GM12891 (cell line): ENCODE measurements at regions not wholly inside any gene's neighbourhood (a gene's known extent, or its start where the extent isn't known, plus 50 kb on each side); places are given as distances from the start of the nearest gene placed in this dataset.

Experiments used
- DNase-seq: peaks from one replicate; pipeline ENCODE4 v3.0.0; 2011; ENCODE audit warnings: low spot score; ENCODE audit not compliant: insufficient read length
- FAIRE-seq: peaks from 2 replicates; lab custom pipeline; 2011; peaks lifted over from hg19 to GRCh38; lab: Jason Lieb, UNC
- PAX5 ChIP-seq: IDR thresholded peaks from 2 replicates; pipeline ENCODE4 v1.6.1; 2011; ENCODE audit warnings: low read length, moderate library complexity, mild to moderate bottlenecking; ENCODE audit not compliant: insufficient read depth, severe bottlenecking
- POLR2A ChIP-seq: IDR thresholded peaks from 2 replicates; pipeline ENCODE4 v1.6.1; 2011; ENCODE audit warnings: low read depth, low read length, control low read depth
- POLR2AphosphoS5 ChIP-seq: IDR thresholded peaks from 2 replicates; pipeline ENCODE4 v1.6.1; 2011; ENCODE audit warnings: low read depth, low read length, control low read depth
- POU2F2 ChIP-seq: IDR thresholded peaks from 2 replicates; pipeline ENCODE4 v1.6.1; 2011; ENCODE audit warnings: low read depth, mild to moderate bottlenecking, control low read depth, low read length, moderate library complexity
- SPI1 ChIP-seq: IDR thresholded peaks from 2 replicates; pipeline ENCODE4 v1.6.1; 2011; ENCODE audit warnings: low read depth, low read length, control low read depth
- TAF1 ChIP-seq: IDR thresholded peaks from 2 replicates; pipeline ENCODE4 v1.6.1; 2011; ENCODE audit warnings: low read depth, low read length, control low read depth

- DNase-seq (no peak), FAIRE-seq (no peak)
- no peak for TF ChIP-seq POU2F2
- TF ChIP-seq POLR2A: no peak
- no peak for TF ChIP-seq TAF1
Measured at GRCh38 chr2:122209377-122209776, 453.9 kb downstream of the TSN start.

GRCh38 chr2:122210065-122210464 is 454.6 kb downstream of the TSN start:
- TF ChIP-seq TAF1 (no peak), POU2F2 (no peak), PAX5 (no peak), SPI1 (no peak), POLR2A (no peak), POLR2AphosphoS5 (no peak)
- FAIRE-seq (no peak), DNase-seq (no peak)

- no peak for TF ChIP-seq TAF1
- no peak for TF ChIP-seq POLR2A
- TF ChIP-seq POU2F2: no peak
- no peak for TF ChIP-seq SPI1
- TF ChIP-seq PAX5: no peak
- no peak for TF ChIP-seq POLR2AphosphoS5
- no peak for FAIRE-seq
- DNase-seq: no peak
Measured at GRCh38 chr2:122210898-122211856, 455.7 kb downstream of the TSN start.

- TF ChIP-seq POU2F2: no peak
- TF ChIP-seq POLR2AphosphoS5: no peak
- no peak for TF ChIP-seq POLR2A
- TF ChIP-seq TAF1: no peak
- TF ChIP-seq SPI1: no peak
- no peak for TF ChIP-seq PAX5
- FAIRE-seq (no peak), DNase-seq (no peak)
Measured at GRCh38 chr2:122213312-122213711, 457.9 kb downstream of the TSN start.

GRCh38 chr2:122216071-122216470 is 460.6 kb downstream of the TSN start:
- TF ChIP-seq POU2F2 (no peak), PAX5 (no peak), SPI1 (no peak), POLR2A (no peak), TAF1 (no peak), POLR2AphosphoS5 (no peak)
- DNase-seq: no peak
- FAIRE-seq: no peak

DNA sequence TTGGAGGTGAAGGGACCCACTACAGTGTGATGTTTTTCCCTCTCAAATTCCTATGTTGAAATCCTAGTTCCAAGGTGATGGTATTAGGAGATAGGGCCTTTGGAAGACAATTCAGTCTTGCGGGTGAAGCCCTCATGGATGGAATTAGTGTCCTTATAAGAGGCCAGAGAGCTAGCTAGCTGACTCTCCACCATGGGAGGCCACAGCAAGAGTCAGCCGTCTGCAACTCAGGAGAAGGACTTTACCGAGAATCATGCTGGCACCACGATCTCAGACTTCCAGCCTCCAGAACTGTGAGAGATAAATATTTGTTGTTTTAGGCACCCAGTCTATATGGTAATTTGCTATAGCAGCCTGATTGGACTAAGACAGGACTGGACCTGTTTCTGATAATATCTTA is 461.4 kb downstream of the TSN start:
- FAIRE-seq (no peak), DNase-seq (no peak)
- TF ChIP-seq POLR2A (no peak), PAX5 (no peak), POLR2AphosphoS5 (no peak), POU2F2 (no peak)

GRCh38 chr2:122218596-122218995 is 463.1 kb downstream of the TSN start:
- TF ChIP-seq POU2F2: no peak
- TF ChIP-seq TAF1: no peak
- DNase-seq (no peak), FAIRE-seq (no peak)

- no peak for FAIRE-seq
- no peak for TF ChIP-seq POLR2AphosphoS5
- TF ChIP-seq PAX5: no peak
- no peak for TF ChIP-seq POLR2A
- no peak for TF ChIP-seq POU2F2
- no peak for TF ChIP-seq SPI1
- TF ChIP-seq TAF1: no peak
Measured at GRCh38 chr2:122219504-122219903, 464.1 kb downstream of the TSN start.

DNA sequence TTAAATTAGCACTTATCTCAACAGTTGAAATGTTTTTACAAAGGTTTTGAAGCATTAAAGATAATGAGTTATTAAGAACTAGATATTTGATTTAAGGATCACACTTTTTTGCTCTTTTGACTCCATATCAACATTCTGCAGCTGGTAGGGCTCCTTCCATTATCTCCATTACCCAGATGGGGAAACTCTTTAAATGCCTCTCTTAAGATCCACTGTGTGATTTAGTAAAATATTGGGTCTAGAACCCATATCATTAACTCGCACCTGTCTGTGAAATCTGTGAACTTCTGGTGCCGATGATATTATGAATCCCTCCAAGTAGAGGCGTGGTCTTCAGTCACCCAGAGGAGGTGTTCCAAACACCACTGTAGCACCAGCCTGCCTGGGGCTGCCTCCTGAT is 466.2 kb downstream of the TSN start:
- DNase-seq (no peak), FAIRE-seq (no peak)
- TF ChIP-seq TAF1 (no peak), SPI1 (no peak), POLR2AphosphoS5 (no peak), POU2F2 (no peak)

More at GRCh38 chr2:122219504-122219903, 464.1 kb downstream of the TSN start:
- DNase-seq: no peak

- DNase-seq (no peak), FAIRE-seq (no peak)
- TF ChIP-seq POLR2A: no peak
- no peak for TF ChIP-seq POLR2AphosphoS5
- TF ChIP-seq SPI1: no peak
- TF ChIP-seq POU2F2: no peak
- no peak for TF ChIP-seq TAF1
- no peak for TF ChIP-seq PAX5
Measured at GRCh38 chr2:122231296-122231695, 475.8 kb downstream of the TSN start.
